ENCODE measurements at regions not wholly inside any gene's neighbourhood (a gene's known extent, or its start where the extent isn't known, plus 50 kb on each side); places are given as distances from the start of the nearest gene placed in this dataset.

DNA sequence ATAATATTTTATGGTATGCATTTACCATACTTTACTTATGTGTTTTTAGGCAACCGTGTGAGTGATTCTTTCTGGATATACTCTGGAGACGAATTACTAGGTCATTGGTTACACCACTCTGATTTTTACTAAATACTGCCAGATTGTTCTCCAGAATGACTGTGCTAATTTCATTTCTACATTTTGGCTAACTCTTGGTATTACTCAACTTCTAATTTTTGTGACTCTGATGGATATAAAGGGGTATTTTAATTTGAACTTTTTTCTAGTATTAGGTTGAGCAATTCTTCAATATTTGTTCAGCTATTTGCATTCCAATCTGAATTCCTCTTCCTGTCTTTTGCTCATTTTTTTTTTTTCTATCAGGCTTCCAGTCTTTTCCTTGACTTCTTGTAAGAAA lies 223.6 kb downstream of the MDFIC start (continued):
- TF ChIP-seq, protein P1, sequence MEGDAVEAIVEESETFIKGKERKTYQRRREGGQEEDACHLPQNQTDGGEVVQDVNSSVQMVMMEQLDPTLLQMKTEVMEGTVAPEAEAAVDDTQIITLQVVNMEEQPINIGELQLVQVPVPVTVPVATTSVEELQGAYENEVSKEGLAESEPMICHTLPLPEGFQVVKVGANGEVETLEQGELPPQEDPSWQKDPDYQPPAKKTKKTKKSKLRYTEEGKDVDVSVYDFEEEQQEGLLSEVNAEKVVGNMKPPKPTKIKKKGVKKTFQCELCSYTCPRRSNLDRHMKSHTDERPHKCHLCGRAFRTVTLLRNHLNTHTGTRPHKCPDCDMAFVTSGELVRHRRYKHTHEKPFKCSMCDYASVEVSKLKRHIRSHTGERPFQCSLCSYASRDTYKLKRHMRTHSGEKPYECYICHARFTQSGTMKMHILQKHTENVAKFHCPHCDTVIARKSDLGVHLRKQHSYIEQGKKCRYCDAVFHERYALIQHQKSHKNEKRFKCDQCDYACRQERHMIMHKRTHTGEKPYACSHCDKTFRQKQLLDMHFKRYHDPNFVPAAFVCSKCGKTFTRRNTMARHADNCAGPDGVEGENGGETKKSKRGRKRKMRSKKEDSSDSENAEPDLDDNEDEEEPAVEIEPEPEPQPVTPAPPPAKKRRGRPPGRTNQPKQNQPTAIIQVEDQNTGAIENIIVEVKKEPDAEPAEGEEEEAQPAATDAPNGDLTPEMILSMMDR (conservative IDR thresholded peaks at IDR 0.05; ENCODE audit: low read depth in 2 of 2), result no peak
- no peak for TF ChIP-seq ZNF114 (CRISPR knock-in tag; IDR thresholded peaks at IDR 0.05)
- no peak for TF ChIP-seq POLR2AphosphoS5 (IDR thresholded peaks at IDR 0.05; ENCODE audit: low read depth)
- no peak for TF ChIP-seq NANOG (IDR thresholded peaks at IDR 0.05; ENCODE audit: borderline replicate concordance)

DNA sequence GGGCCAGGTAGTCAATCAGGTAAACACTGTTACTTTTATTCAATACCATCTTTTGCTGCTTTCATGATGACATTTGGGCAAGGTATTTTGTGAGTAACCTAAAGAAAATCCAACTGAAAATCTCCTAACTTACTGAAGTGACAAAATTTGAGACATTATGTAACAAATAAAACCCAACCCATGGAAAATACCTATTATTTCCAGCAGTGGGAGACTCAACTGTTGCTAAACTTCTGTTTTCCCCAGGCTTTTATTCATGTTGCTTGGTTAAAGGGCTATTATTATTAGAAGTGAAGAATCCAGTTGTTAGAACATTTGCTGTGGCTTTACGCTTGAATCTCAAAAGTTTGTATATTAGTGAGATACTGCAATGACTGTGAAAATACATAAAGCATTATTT lies 215.9 kb downstream of the MDFIC start:
- no peak overlapping the region for H3K4me2 ChIP-seq
- Mint-ChIP-seq H3K27ac (no peak overlapping the region), H3K9me3 (no peaks in the 10 kb centered on the region), H3K27me3 (ENCODE audit: insufficient read depth, low read depth, poor library complexity) (no peaks in the 10 kb centered on the region), H3K36me3 (ENCODE audit: low read depth) (no peaks in the 10 kb centered on the region), H3K4me3 (no peak overlapping the region), H3K4me1 (peaks cover 13% of the 10 kb centered on the region; the same call in 2 of the 3 replicates)
- no peak overlapping the region for H3K4me3 ChIP-seq
- H3K27ac ChIP-seq (ENCODE audit: low read depth), result no peak overlapping the region
- no peaks in the 10 kb centered on the region for H3K79me2 ChIP-seq (replicated peaks; ENCODE audit: insufficient read depth)
- H3K27me3 ChIP-seq (ENCODE audit: insufficient read depth), result no peaks in the 10 kb centered on the region
- H3K9me2 ChIP-seq (ENCODE audit: insufficient read depth), result no peaks in the 10 kb centered on the region
- H4K20me1 ChIP-seq (replicated peaks; ENCODE audit: insufficient read depth), result no peaks in the 10 kb centered on the region
- H3K4me1 ChIP-seq (ENCODE audit: insufficient read depth), result peaks cover 7% of the 10 kb centered on the region
- DNase-seq (ENCODE audit: low spot score), result no peak
- no peak for ATAC-seq
- H3K36me3 ChIP-seq (ENCODE audit: insufficient read depth), result no peaks in the 10 kb centered on the region
- no peaks in the 10 kb centered on the region for H3F3A ChIP-seq (replicated peaks; ENCODE audit: low read depth)
- no peak overlapping the region for H2AFZ ChIP-seq
- TF ChIP-seq JUNB (IDR thresholded peaks at IDR 0.05; ENCODE audit: unreplicated experiment) (no peak), STAT1 (IDR thresholded peaks at IDR 0.05; ENCODE audit: unreplicated experiment) (no peak), EZH2phosphoT487 (IDR thresholded peaks at IDR 0.05; ENCODE audit: unreplicated experiment) (no peak), ZNF114 (CRISPR knock-in tag; IDR thresholded peaks at IDR 0.05) (no peak), ZNF331 (CRISPR knock-in tag; IDR thresholded peaks at IDR 0.05; ENCODE audit: low read depth) (no peak), CREB1 (CRISPR knock-in tag; IDR thresholded peaks at IDR 0.05; ENCODE audit: low read depth) (no peak), NANOG (IDR thresholded peaks at IDR 0.05; ENCODE audit: borderline replicate concordance) (no peak), EZH2 (IDR thresholded peaks at IDR 0.05; ENCODE audit: low read depth, unreplicated experiment) (no peak), POLR2AphosphoS5 (IDR thresholded peaks at IDR 0.05; ENCODE audit: low read depth) (no peak)
- TF ChIP-seq, protein P1 (conservative IDR thresholded peaks at IDR 0.05; ENCODE audit: low read depth in 2 of 2), result no peak; a peak in 1 of 4 replicates
- TF ChIP-seq, protein P2, sequence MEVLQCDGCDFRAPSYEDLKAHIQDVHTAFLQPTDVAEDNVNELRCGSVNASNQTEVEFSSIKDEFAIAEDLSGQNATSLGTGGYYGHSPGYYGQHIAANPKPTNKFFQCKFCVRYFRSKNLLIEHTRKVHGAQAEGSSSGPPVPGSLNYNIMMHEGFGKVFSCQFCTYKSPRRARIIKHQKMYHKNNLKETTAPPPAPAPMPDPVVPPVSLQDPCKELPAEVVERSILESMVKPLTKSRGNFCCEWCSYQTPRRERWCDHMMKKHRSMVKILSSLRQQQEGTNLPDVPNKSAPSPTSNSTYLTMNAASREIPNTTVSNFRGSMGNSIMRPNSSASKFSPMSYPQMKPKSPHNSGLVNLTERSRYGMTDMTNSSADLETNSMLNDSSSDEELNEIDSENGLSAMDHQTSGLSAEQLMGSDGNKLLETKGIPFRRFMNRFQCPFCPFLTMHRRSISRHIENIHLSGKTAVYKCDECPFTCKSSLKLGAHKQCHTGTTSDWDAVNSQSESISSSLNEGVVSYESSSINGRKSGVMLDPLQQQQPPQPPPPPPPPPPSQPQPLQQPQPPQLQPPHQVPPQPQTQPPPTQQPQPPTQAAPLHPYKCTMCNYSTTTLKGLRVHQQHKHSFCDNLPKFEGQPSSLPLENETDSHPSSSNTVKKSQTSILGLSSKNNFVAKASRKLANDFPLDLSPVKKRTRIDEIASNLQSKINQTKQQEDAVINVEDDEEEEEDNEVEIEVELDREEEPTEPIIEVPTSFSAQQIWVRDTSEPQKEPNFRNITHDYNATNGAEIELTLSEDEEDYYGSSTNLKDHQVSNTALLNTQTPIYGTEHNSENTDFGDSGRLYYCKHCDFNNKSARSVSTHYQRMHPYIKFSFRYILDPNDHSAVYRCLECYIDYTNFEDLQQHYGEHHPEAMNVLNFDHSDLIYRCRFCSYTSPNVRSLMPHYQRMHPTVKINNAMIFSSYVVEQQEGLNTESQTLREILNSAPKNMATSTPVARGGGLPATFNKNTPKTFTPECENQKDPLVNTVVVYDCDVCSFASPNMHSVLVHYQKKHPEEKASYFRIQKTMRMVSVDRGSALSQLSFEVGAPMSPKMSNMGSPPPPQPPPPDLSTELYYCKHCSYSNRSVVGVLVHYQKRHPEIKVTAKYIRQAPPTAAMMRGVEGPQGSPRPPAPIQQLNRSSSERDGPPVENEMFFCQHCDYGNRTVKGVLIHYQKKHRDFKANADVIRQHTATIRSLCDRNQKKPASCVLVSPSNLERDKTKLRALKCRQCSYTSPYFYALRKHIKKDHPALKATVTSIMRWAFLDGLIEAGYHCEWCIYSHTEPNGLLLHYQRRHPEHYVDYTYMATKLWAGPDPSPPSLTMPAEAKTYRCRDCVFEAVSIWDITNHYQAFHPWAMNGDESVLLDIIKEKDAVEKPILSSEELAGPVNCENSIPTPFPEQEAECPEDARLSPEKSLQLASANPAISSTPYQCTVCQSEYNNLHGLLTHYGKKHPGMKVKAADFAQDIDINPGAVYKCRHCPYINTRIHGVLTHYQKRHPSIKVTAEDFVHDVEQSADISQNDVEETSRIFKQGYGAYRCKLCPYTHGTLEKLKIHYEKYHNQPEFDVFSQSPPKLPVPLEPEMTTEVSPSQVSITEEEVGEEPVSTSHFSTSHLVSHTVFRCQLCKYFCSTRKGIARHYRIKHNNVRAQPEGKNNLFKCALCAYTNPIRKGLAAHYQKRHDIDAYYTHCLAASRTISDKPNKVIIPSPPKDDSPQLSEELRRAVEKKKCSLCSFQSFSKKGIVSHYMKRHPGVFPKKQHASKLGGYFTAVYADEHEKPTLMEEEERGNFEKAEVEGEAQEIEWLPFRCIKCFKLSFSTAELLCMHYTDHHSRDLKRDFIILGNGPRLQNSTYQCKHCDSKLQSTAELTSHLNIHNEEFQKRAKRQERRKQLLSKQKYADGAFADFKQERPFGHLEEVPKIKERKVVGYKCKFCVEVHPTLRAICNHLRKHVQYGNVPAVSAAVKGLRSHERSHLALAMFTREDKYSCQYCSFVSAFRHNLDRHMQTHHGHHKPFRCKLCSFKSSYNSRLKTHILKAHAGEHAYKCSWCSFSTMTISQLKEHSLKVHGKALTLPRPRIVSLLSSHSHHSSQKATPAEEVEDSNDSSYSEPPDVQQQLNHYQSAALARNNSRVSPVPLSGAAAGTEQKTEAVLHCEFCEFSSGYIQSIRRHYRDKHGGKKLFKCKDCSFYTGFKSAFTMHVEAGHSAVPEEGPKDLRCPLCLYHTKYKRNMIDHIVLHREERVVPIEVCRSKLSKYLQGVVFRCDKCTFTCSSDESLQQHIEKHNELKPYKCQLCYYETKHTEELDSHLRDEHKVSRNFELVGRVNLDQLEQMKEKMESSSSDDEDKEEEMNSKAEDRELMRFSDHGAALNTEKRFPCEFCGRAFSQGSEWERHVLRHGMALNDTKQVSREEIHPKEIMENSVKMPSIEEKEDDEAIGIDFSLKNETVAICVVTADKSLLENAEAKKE (CRISPR knock-in tag; IDR thresholded peaks at IDR 0.05), result no peak
- TF ChIP-seq, protein P3, sequence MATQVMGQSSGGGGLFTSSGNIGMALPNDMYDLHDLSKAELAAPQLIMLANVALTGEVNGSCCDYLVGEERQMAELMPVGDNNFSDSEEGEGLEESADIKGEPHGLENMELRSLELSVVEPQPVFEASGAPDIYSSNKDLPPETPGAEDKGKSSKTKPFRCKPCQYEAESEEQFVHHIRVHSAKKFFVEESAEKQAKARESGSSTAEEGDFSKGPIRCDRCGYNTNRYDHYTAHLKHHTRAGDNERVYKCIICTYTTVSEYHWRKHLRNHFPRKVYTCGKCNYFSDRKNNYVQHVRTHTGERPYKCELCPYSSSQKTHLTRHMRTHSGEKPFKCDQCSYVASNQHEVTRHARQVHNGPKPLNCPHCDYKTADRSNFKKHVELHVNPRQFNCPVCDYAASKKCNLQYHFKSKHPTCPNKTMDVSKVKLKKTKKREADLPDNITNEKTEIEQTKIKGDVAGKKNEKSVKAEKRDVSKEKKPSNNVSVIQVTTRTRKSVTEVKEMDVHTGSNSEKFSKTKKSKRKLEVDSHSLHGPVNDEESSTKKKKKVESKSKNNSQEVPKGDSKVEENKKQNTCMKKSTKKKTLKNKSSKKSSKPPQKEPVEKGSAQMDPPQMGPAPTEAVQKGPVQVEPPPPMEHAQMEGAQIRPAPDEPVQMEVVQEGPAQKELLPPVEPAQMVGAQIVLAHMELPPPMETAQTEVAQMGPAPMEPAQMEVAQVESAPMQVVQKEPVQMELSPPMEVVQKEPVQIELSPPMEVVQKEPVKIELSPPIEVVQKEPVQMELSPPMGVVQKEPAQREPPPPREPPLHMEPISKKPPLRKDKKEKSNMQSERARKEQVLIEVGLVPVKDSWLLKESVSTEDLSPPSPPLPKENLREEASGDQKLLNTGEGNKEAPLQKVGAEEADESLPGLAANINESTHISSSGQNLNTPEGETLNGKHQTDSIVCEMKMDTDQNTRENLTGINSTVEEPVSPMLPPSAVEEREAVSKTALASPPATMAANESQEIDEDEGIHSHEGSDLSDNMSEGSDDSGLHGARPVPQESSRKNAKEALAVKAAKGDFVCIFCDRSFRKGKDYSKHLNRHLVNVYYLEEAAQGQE (IDR thresholded peaks at IDR 0.05; ENCODE audit: unreplicated experiment), result no peak
